Activated T-helper 1 cell treated with anti-CD3 and anti-CD28 coated beads, Interleukin-2, amount 50 U/mL, for 16 hours (primary cell): ENCODE measurements at regions not wholly inside any gene's neighbourhood (a gene's known extent, or its start where the extent isn't known, plus 50 kb on each side); places are given as distances from the start of the nearest gene placed in this dataset.

ENCODE experiments used
- DNase-seq, 2 donors: peaks; one replicate each; pipeline ENCODE4 v3.0.0-alpha.2; 2020; ENCODE audit warnings: low read depth in 1 of 2, low spot score in 1 of 2

- DNase-seq, result no peak
These were observed 54.2 kb upstream of the RMST start for GRCh38 chr12:97408363-97408762.

- no peak for DNase-seq
These were observed 51.3 kb upstream of the RMST start for GRCh38 chr12:97411341-97411740.
